SK-N-SH treated with all-trans-retinoic acid at 6 μM for 48 hours (cell line): ENCODE measurements at regions not wholly inside any gene's neighbourhood (a gene's known extent, or its start where the extent isn't known, plus 50 kb on each side); places are given as distances from the start of the nearest gene placed in this dataset.

Experiments
- ATAC-seq: fragments of 200-7000 bp; cut with Tn5 transposase; 3 replicates; pipeline ENCODE4 v1.9.1; 2020; ENCODE audit warnings: mild to moderate bottlenecking, moderate library complexity
- ARNTL ChIP-seq: fragments of 450-650 bp; formaldehyde crosslinking; IDR thresholded peaks from 2 replicates; pipeline ENCODE4 v1.5.0; 2020; ENCODE audit warnings: low read depth, mild to moderate bottlenecking, moderate library complexity, borderline replicate concordance
- BACH2 ChIP-seq: fragments of 250-450 bp; sonication (Bioruptor Pico); IDR thresholded peaks from 2 replicates; pipeline ENCODE4 v1.9.0; 2021; ENCODE audit warnings: mild to moderate bottlenecking, borderline replicate concordance
- CREB5 ChIP-seq: fragments of 250-450 bp; sonication (Bioruptor Pico); IDR thresholded peaks from 2 replicates; pipeline ENCODE4 v1.5.1; 2020; ENCODE audit warnings: low read depth, mild to moderate bottlenecking, moderate library complexity
- CSDC2 ChIP-seq: fragments of 250-450 bp; sonication (Bioruptor Pico); IDR thresholded peaks from 2 replicates; pipeline ENCODE4 v1.5.0; 2020; ENCODE audit warnings: mild to moderate bottlenecking, moderate library complexity
- CSRNP3 ChIP-seq: fragments of 250-450 bp; sonication (Bioruptor Pico); IDR thresholded peaks from 2 replicates; pipeline ENCODE4 v1.5.1; 2021; ENCODE audit warnings: mild to moderate bottlenecking, moderate library complexity
- ESRRG ChIP-seq: fragments of 250-450 bp; sonication (Bioruptor Pico); IDR thresholded peaks from 2 replicates; pipeline ENCODE4 v1.6.1; 2021; ENCODE audit warnings: mild to moderate bottlenecking
- GLIS3 ChIP-seq: fragments of 250-450 bp; sonication (Bioruptor Pico); IDR thresholded peaks from 2 replicates; pipeline ENCODE4 v1.5.0; 2020; ENCODE audit warnings: mild to moderate bottlenecking, moderate library complexity
- ISL1 ChIP-seq: fragments of 250-450 bp; sonication (Bioruptor Pico); IDR thresholded peaks from 2 replicates; pipeline ENCODE4 v2.1.2; 2022; ENCODE audit warnings: mild to moderate bottlenecking, moderate library complexity
- OSR1 ChIP-seq: fragments of 250-450 bp; sonication (Bioruptor Pico); IDR thresholded peaks from 2 replicates; pipeline ENCODE4 v1.8.0; 2022; ENCODE audit warnings: moderate library complexity, mild to moderate bottlenecking, inconsistent platforms
- POU6F1 ChIP-seq: fragments of 250-450 bp; sonication (Bioruptor Pico); IDR thresholded peaks from 2 replicates; pipeline ENCODE4 v1.8.0; 2021; ENCODE audit warnings: low read depth, mild to moderate bottlenecking, moderate library complexity, borderline replicate concordance
- PPARA ChIP-seq: fragments of 250-450 bp; sonication (Bioruptor Pico); IDR thresholded peaks from 2 replicates; pipeline ENCODE4 v1.5.0; 2020; ENCODE audit warnings: mild to moderate bottlenecking, borderline replicate concordance
- RARB ChIP-seq: fragments of 250-450 bp; sonication (Bioruptor Pico); IDR thresholded peaks from 2 replicates; pipeline ENCODE4 v1.8.0; 2021; ENCODE audit warnings: mild to moderate bottlenecking, moderate library complexity
- SNAI2 ChIP-seq: fragments of 250-450 bp; sonication (Bioruptor Pico); IDR thresholded peaks from 2 replicates; pipeline ENCODE4 v1.5.0; 2020; ENCODE audit warnings: mild to moderate bottlenecking, moderate library complexity
- TCF4 ChIP-seq: fragments of 250-450 bp; sonication (Bioruptor Pico); IDR thresholded peaks from 2 replicates; pipeline ENCODE4 v1.8.0; 2021; ENCODE audit warnings: mild to moderate bottlenecking, moderate library complexity, borderline replicate concordance
- TSHZ2 ChIP-seq: fragments of 250-450 bp; sonication (Bioruptor Pico); IDR thresholded peaks from 2 replicates; pipeline ENCODE4 v1.5.0; 2020; ENCODE audit warnings: mild to moderate bottlenecking, moderate library complexity
- ZC3H10 ChIP-seq: fragments of 250-450 bp; sonication (Bioruptor Pico); IDR thresholded peaks from 2 replicates; pipeline ENCODE4 v1.5.1; 2021; ENCODE audit warnings: mild to moderate bottlenecking, moderate library complexity
- ZFP3 ChIP-seq: fragments of 250-450 bp; sonication (Bioruptor Pico); IDR thresholded peaks from 2 replicates; pipeline ENCODE4 v1.5.0; 2020; ENCODE audit warnings: mild to moderate bottlenecking, moderate library complexity
- ZFP30 ChIP-seq: fragments of 450-650 bp; formaldehyde crosslinking; IDR thresholded peaks from 2 replicates; pipeline ENCODE4 v1.5.0; 2022; ENCODE audit warnings: mild to moderate bottlenecking, moderate library complexity
- ZNF70 ChIP-seq: fragments of 450-650 bp; formaldehyde crosslinking; IDR thresholded peaks from 2 replicates; pipeline ENCODE4 v1.5.0; 2020; ENCODE audit warnings: mild to moderate bottlenecking, moderate library complexity
- ZNF8 ChIP-seq: fragments of 450-650 bp; formaldehyde crosslinking; IDR thresholded peaks from 2 replicates; pipeline ENCODE4 v1.5.0; 2020; ENCODE audit warnings: mild to moderate bottlenecking, moderate library complexity

- peak; percentile 85 for ATAC-seq
- TF ChIP-seq OSR1 (CRISPR knock-in tag), result no peak
- peak; percentile 69; the same call in 1 of the 2 replicates for TF ChIP-seq TSHZ2 (CRISPR knock-in tag)
- TF ChIP-seq TCF4, result peak; percentile 57; the same call in 1 of the 2 replicates
- TF ChIP-seq GLIS3, result no peak
- TF ChIP-seq PPARA (CRISPR knock-in tag), result no peak
- no peak for TF ChIP-seq RARB (CRISPR knock-in tag)
- TF ChIP-seq ISL1 (CRISPR knock-in tag), result peak; percentile 33; the same call in 1 of the 2 replicates
These were observed 397.4 kb upstream of the AZI2 start for GRCh38 chr3:28745916-28746617.

- TF ChIP-seq ARNTL, result no peak
- TF ChIP-seq ZNF70 (CRISPR knock-in tag), result no peak
- no peak for TF ChIP-seq TSHZ2 (CRISPR knock-in tag)
- no peak for TF ChIP-seq SNAI2
- TF ChIP-seq POU6F1 (CRISPR knock-in tag), result no peak
- TF ChIP-seq ESRRG (CRISPR knock-in tag), result no peak
- no peak for TF ChIP-seq ZC3H10 (CRISPR knock-in tag)
- TF ChIP-seq CREB5, result no peak
- no peak for TF ChIP-seq TCF4
- no peak for ATAC-seq
These were observed 398.4 kb upstream of the AZI2 start for GRCh38 chr3:28746990-28747389.

GRCh38 chr3:28751864-28752263, 403.2 kb upstream of the AZI2 start:
- no peak for ATAC-seq
- TF ChIP-seq CSRNP3 (CRISPR knock-in tag) (no peak), POU6F1 (CRISPR knock-in tag) (no peak), ZFP30 (no peak), ZNF8 (CRISPR knock-in tag) (no peak), ZNF70 (CRISPR knock-in tag) (no peak), RARB (CRISPR knock-in tag) (no peak), TCF4 (no peak), ZFP3 (CRISPR knock-in tag) (no peak), CREB5 (no peak), CSDC2 (CRISPR knock-in tag) (no peak), BACH2 (CRISPR knock-in tag) (no peak), GLIS3 (no peak), TSHZ2 (CRISPR knock-in tag) (no peak), ZC3H10 (CRISPR knock-in tag) (no peak), ARNTL (no peak), OSR1 (CRISPR knock-in tag) (no peak), ISL1 (CRISPR knock-in tag) (no peak)
